GM12873 (cell line): ENCODE measurements at regions not wholly inside any gene's neighbourhood (a gene's known extent, or its start where the extent isn't known, plus 50 kb on each side); places are given as distances from the start of the nearest gene placed in this dataset.

Experiments used
- TF ChIP-seq, protein P1 (sequence below): IDR thresholded peaks from 2 replicates; pipeline ENCODE4 v1.5.1; 2012; ENCODE audit warnings: low read depth, mild to moderate bottlenecking, moderate library complexity, low read length, control low read depth; ENCODE audit not compliant: insufficient read depth; ENCODE audit errors: missing control alignments

DNA sequence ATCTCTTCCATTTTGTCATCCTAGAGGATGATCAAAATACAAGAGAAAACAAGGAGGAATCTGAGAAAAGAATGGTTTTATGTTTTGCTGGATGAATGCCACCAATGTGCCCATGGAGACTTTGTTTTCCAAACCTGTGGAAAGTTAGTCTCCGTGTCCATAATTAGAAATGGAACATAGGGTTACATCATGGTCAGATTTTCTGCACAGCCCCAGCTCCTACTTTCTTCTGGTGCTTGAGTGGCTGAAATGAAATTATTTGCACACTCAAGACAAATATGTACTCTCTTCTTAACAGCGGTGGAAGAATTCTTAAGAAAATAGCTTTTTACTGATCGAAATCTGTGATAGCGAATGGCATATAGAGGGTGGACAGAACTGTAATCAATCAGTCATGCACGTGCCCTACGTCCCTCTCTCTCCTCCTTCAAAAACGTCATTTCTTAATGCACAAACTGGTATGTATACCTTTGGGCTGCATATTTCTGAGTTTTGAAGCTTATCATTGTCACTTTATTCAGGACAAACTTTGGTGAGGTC lies 825.2 kb downstream of the AACS start:
- TF ChIP-seq, protein P1, sequence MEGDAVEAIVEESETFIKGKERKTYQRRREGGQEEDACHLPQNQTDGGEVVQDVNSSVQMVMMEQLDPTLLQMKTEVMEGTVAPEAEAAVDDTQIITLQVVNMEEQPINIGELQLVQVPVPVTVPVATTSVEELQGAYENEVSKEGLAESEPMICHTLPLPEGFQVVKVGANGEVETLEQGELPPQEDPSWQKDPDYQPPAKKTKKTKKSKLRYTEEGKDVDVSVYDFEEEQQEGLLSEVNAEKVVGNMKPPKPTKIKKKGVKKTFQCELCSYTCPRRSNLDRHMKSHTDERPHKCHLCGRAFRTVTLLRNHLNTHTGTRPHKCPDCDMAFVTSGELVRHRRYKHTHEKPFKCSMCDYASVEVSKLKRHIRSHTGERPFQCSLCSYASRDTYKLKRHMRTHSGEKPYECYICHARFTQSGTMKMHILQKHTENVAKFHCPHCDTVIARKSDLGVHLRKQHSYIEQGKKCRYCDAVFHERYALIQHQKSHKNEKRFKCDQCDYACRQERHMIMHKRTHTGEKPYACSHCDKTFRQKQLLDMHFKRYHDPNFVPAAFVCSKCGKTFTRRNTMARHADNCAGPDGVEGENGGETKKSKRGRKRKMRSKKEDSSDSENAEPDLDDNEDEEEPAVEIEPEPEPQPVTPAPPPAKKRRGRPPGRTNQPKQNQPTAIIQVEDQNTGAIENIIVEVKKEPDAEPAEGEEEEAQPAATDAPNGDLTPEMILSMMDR: no peak

DNA sequence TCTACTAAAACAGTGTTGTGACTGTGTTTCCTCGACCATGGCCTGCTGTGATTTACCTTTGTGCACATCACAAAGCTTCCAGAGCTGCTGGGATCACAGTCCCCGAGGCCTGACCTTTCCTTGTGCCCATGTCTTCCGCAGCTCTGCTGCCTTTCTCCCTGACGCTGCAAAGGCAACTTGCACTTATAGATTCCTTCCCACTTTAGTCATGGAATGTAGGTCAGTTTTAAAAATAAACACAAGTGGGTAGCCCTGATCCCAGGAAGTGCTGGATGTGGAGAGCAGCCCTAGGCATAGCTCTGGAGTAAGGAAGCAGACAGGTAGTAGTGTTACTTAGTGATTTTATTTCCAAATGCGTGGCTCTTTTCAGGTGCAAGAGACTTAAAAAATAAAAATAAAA lies 825.7 kb downstream of the AACS start:
- TF ChIP-seq, protein P1: no peak

DNA sequence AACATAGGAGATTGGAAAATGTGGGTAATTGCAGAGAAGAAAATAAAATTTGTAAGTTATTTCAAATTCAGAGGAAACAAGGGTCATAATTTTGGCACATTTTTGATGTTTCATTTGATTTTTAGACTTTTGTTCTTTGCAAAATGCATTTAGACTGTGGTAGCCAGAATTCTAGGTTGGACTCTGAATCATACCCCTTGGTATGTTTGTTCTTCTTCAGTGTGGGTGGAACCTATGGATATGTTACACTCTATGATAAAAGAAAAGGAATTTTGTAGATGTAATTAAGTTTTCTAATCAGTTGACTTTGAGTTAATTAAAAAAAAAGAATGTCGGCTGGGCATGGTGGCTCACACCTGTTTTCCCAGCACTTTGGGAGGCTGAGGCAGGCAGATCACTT lies 827.0 kb downstream of the AACS start:
- TF ChIP-seq, protein P1: no peak

DNA sequence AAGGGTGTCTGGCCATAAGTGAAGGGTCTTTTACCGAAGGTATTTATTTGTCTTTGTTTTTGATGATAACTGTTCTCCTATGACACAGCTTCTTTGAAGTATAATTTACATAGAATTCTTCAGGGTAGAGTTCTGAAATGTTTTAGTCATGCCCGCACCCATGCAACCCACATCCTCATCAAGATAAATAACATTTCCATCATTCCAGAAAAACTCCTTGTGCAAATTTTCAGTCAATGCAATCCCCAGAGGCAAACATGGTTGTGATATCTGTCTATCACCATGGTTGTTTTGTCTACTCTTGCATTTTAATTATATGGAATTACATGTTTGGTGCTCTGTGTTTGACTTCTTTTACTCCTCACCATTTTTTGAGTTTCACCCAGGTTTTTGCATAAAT lies 837.8 kb downstream of the AACS start:
- TF ChIP-seq, protein P1: no peak

DNA sequence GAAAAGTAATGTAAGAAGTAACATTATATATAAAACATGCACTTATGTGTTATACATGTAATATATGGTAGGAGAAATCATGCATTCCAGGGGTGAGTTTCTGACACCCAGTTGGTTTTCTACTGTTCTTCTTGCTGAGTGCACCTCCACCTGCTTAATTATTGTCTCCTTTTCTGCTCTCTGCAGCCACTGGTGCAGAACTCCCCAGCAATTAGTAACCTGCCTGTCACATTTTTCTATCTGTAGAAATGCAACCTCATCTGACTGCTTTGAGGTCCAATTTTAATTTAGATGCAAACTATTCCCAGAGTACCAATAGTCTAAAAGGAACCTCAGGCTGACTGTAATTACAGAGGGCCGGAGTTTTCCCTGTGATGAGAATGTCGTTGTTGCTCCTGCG lies 842.1 kb downstream of the AACS start:
- TF ChIP-seq, protein P1: no peak

DNA sequence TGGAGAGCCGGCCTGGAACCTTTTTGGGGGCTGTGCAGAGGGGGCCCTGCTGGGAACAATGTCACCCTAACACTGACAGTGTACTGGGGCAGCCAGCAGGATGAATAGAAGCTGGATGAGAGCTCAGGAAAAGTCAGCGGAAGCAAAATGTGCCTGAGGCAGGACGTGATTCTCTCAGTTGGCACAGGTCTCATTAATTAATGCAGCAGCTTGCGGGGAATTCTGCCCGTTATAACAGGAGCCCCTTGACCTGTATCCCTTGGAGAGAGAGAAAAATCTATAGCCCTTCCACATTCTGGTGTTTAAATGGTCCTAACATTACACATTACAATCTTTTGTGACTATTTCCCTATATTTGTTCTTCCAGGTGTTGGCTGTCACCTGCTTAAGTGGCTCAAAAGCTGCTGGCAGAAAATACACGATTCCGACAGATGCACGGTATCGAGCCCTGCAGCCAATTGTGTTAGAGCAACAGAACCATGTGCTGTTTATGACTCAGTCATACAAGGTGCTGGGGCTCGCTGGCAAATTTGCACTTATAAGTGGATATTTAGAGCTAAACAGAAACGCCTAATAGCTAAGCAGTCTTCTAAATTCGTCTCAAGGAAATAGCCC lies 854.7 kb downstream of the AACS start:
- TF ChIP-seq, protein P1: no peak

DNA sequence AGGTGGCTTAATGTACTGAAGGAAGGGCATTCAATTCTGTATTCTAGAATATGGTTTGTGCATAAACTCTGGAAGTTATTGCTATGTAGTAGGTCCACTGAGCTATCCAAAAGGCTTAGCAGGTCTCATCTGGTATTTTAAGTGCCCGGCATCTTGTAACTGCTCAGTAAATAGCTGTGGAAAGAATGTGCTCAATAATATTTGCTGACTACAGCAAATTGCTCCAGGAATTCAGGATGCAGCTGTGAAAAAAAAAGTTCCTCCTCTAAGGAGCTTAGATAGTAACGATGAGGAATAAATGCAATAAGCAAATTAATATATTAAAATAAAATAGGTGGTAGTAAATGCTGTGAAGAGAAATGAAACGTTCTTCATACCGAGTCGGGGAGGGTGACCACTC lies 857.1 kb downstream of the AACS start:
- TF ChIP-seq, protein P1: no peak
